ENCODE measurements at regions not wholly inside any gene's neighbourhood (a gene's known extent, or its start where the extent isn't known, plus 50 kb on each side); places are given as distances from the start of the nearest gene placed in this dataset.

GRCh38 chr2:34045101-34045655 is 446.1 kb upstream of the FAM98A start:
- ChIA-PET SMC1A (ENCODE audit: uncharacterized antibody, unreplicated experiment) (interaction anchor here (0.6 kb wide), 1 partner anchor 15 kb away, joined by 3 read pairs; no protein-coding TSS in a partner anchor), RAD21 (ENCODE audit: unreplicated experiment) (no interaction called here), CTCF (no interaction called here), POLR2A (no interaction called here)
- Histone ChIP-seq H3K9me3 (replicated peaks; ENCODE audit: control insufficient read depth, insufficient read depth, low read length) (no peaks in the 10 kb centered on the region), H4K20me1 (ENCODE audit: control insufficient read depth, insufficient read depth) (no peaks in the 10 kb centered on the region), H2AFZ (ENCODE audit: control insufficient read depth, low read depth, low read length) (no peak overlapping the region), H3K4me3 (no peak overlapping the region), H3K4me1 (ENCODE audit: control insufficient read depth, insufficient read depth, low read length) (no peaks in the 10 kb centered on the region), H3K79me2 (ENCODE audit: control insufficient read depth, insufficient read depth, low read length) (no peaks in the 10 kb centered on the region), H3K36me3 (ENCODE audit: control insufficient read depth in 2 of 2, insufficient read depth in 2 of 2, low read length in 1 of 2) (no peaks in the 10 kb centered on the region), H3K27me3 (replicated peaks in 1 of 2; ENCODE audit: control insufficient read depth in 2 of 2, insufficient read depth in 2 of 2, low read length in 1 of 2) (no peaks in the 10 kb centered on the region), H3K4me2 (ENCODE audit: control insufficient read depth, insufficient read depth) (no peak overlapping the region), H3K9ac (ENCODE audit: control insufficient read depth, insufficient read depth, low read length) (no peak overlapping the region), H3K27ac (ENCODE audit: control insufficient read depth, insufficient read depth) (no peak overlapping the region)
- 47% methylated on average over 5 of the region's 5 CpGs for WGBS (ENCODE audit: insufficient coverage, insufficient replicate concordance, low lambda C conversion rate, missing lambda C conversion rate)
- in situ Hi-C loops (cut with MboI) (no loop called here), intact Hi-C loops (cut with micrococcal nuclease; ENCODE audit: unreplicated experiment) (no loop called here)
- ATAC-seq: no peak
- no peak for DNase-seq (ENCODE audit: low read depth, low spot score)
- no peak for FAIRE-seq
- TF ChIP-seq RCOR1 (conservative IDR thresholded peaks at IDR 0.05; ENCODE audit: low read depth, low read length) (no peak), SP1 (IDR thresholded peaks at IDR 0.05; ENCODE audit: low read depth, low read length) (no peak), BMI1 (IDR thresholded peaks at IDR 0.05; ENCODE audit: borderline replicate concordance) (no peak), HDGF (IDR thresholded peaks at IDR 0.05) (no peak)
- no TSS peak for BruUV-seq (replicated peaks)

- H3K27ac ChIP-seq (ENCODE audit: control insufficient read depth, insufficient read depth): no peak overlapping the region
- WGBS (ENCODE audit: insufficient coverage, insufficient replicate concordance, low lambda C conversion rate, missing lambda C conversion rate): 45% methylated on average over 1 of the region's 1 CpG
- DNase-seq (ENCODE audit: low read depth, low spot score) (no peak), FAIRE-seq (no peak), ATAC-seq (no peak)
- intact Hi-C loops (cut with micrococcal nuclease; ENCODE audit: unreplicated experiment): no loop called here
- in situ Hi-C loops (cut with MboI): no loop called here
- no peaks in the 10 kb centered on the region for H3K79me2 ChIP-seq (ENCODE audit: control insufficient read depth, insufficient read depth, low read length)
- H2AFZ ChIP-seq (ENCODE audit: control insufficient read depth, low read depth, low read length): no peak overlapping the region
- no peak overlapping the region for H3K4me2 ChIP-seq (ENCODE audit: control insufficient read depth, insufficient read depth)
- no peaks in the 10 kb centered on the region for H4K20me1 ChIP-seq (ENCODE audit: control insufficient read depth, insufficient read depth)
- ChIA-PET SMC1A (ENCODE audit: uncharacterized antibody, unreplicated experiment) (interaction anchor here (1.0 to 1.1 kb wide), 3 partner anchors 10 to 34 kb away, joined by 3 read pairs; no protein-coding TSS in a partner anchor), CTCF (no interaction called here), POLR2A (no interaction called here), RAD21 (ENCODE audit: unreplicated experiment) (no interaction called here)
- no peaks in the 10 kb centered on the region for H3K9me3 ChIP-seq (replicated peaks; ENCODE audit: control insufficient read depth, insufficient read depth, low read length)
- H3K4me1 ChIP-seq (ENCODE audit: control insufficient read depth, insufficient read depth, low read length): no peaks in the 10 kb centered on the region
- BruUV-seq (replicated peaks): no TSS peak
- H3K36me3 ChIP-seq (ENCODE audit: control insufficient read depth in 2 of 2, insufficient read depth in 2 of 2, low read length in 1 of 2): no peaks in the 10 kb centered on the region
- H3K4me3 ChIP-seq: no peak overlapping the region
- H3K9ac ChIP-seq (ENCODE audit: control insufficient read depth, insufficient read depth, low read length): no peak overlapping the region
- no peaks in the 10 kb centered on the region for H3K27me3 ChIP-seq (replicated peaks in 1 of 2; ENCODE audit: control insufficient read depth in 2 of 2, insufficient read depth in 2 of 2, low read length in 1 of 2)
- TF ChIP-seq POLR2A (IDR thresholded peaks at IDR 0.05; ENCODE audit: low read depth, low read length): no peak
- TF ChIP-seq CREM (IDR thresholded peaks at IDR 0.05; ENCODE audit: low read depth): no peak
- no peak for TF ChIP-seq FOXM1 (IDR thresholded peaks at IDR 0.05; ENCODE audit: low read depth, low read length)
- TF ChIP-seq KAT2A (conservative IDR thresholded peaks at IDR 0.05; ENCODE audit: control insufficient read depth, low read depth, low read length): no peak
- no peak for TF ChIP-seq RCOR1 (conservative IDR thresholded peaks at IDR 0.05; ENCODE audit: low read depth, low read length)
- TF ChIP-seq CHD1 (IDR thresholded peaks at IDR 0.05; ENCODE audit: low read depth, low read length): no peak
- TF ChIP-seq EGR1 (IDR thresholded peaks at IDR 0.05; ENCODE audit: borderline replicate concordance in 1 of 2, low read depth in 2 of 2, low read length in 2 of 2): no peak
- no peak for TF ChIP-seq GABPA (IDR thresholded peaks at IDR 0.05; ENCODE audit: low read depth)
- TF ChIP-seq TAF1 (IDR thresholded peaks at IDR 0.05; ENCODE audit: borderline replicate concordance, low read depth, low read length): no peak
- TF ChIP-seq, protein P1, sequence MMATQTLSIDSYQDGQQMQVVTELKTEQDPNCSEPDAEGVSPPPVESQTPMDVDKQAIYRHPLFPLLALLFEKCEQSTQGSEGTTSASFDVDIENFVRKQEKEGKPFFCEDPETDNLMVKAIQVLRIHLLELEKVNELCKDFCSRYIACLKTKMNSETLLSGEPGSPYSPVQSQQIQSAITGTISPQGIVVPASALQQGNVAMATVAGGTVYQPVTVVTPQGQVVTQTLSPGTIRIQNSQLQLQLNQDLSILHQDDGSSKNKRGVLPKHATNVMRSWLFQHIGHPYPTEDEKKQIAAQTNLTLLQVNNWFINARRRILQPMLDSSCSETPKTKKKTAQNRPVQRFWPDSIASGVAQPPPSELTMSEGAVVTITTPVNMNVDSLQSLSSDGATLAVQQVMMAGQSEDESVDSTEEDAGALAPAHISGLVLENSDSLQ (IDR thresholded peaks at IDR 0.05): no peak
- TF ChIP-seq ZNF384 (IDR thresholded peaks at IDR 0.05; ENCODE audit: borderline replicate concordance, low read depth, low read length): no peak
- TF ChIP-seq, protein P2, sequence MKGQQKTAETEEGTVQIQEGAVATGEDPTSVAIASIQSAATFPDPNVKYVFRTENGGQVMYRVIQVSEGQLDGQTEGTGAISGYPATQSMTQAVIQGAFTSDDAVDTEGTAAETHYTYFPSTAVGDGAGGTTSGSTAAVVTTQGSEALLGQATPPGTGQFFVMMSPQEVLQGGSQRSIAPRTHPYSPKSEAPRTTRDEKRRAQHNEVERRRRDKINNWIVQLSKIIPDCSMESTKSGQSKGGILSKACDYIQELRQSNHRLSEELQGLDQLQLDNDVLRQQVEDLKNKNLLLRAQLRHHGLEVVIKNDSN (IDR thresholded peaks at IDR 0.05; ENCODE audit: borderline replicate concordance, extremely low read length, insufficient read depth, low read depth, low read length): no peak
- TF ChIP-seq BRCA1 (IDR thresholded peaks at IDR 0.05; ENCODE audit: low read depth, low read length): no peak
- TF ChIP-seq PAX5 (IDR thresholded peaks at IDR 0.05; ENCODE audit: borderline replicate concordance, low read depth, low read length): no peak
These were observed 438.8 kb upstream of the FAM98A start for GRCh38 chr2:34037886-34038285.

All from GM12878 (cell line).